CD4-positive, alpha-beta T cell (primary cell): ENCODE measurements at regions not wholly inside any gene's neighbourhood (a gene's known extent, or its start where the extent isn't known, plus 50 kb on each side); places are given as distances from the start of the nearest gene placed in this dataset.

Source experiments
- ATAC-seq: fragments of 200-7000 bp; cut with Tn5 transposase; one replicate; pipeline ENCODE4 v1.10.0; 2022; ENCODE audit warnings: mild to moderate bottlenecking; ENCODE audit not compliant: poor library complexity
- CTCF ChIA-PET: fragments of 350-600 bp; sonication (Branson Sonifier 250); formaldehyde crosslinking; loops from one replicate; lab custom pipeline; 2021; ENCODE audit warnings: antibody characterized with exemption, inconsistent platforms; lab: Charles Lee
- POLR2A ChIA-PET: fragments of 350-600 bp; sonication (Branson Sonifier 250); formaldehyde crosslinking; loops from one replicate; lab custom pipeline; 2021; ENCODE audit warnings: antibody characterized with exemption, inconsistent platforms; lab: Charles Lee
- DNase-seq, 14 experiments: peaks; one replicate each; pipeline ENCODE4 v3.0.0-alpha.2; 2013 to 2020; ENCODE audit warnings: mixed read lengths in 2 of 14
- H3K27ac ChIP-seq, 2 donors: one replicate each; pipeline versions ENCODE4 v1.5.1 to v1.7.0; 2013; ENCODE audit warnings: low read length in 2 of 2, low read depth in 1 of 2, mild to moderate bottlenecking in 1 of 2
- H3K27me3 ChIP-seq, 2 experiments: 1 replicate in 1 of 2; 2 replicates in 1 of 2; pipeline versions ENCODE4 v1.6.1 to v1.7.0; 2013; ENCODE audit warnings: low read length in 2 of 2, control low read depth in 1 of 2, mild to moderate bottlenecking in 1 of 2, moderate library complexity in 1 of 2; ENCODE audit not compliant: insufficient read depth in 2 of 2, control insufficient read depth in 1 of 2
- H3K36me3 ChIP-seq: one replicate; pipeline ENCODE4 v1.6.1; 2013; ENCODE audit warnings: low read length, control low read depth; ENCODE audit not compliant: insufficient read depth
- H3K4me1 ChIP-seq: one replicate; pipeline ENCODE4 v1.6.1; 2013; ENCODE audit warnings: low read length, control low read depth; ENCODE audit not compliant: insufficient read depth
- H3K4me3 ChIP-seq: one replicate; pipeline ENCODE4 v1.5.1; 2013; ENCODE audit warnings: mild to moderate bottlenecking, low read length, moderate library complexity
- H3K9me3 ChIP-seq, 2 experiments: 1 replicate in 1 of 2; 2 replicates in 1 of 2; pipeline versions ENCODE4 v1.6.1 to v1.7.0; 2013; ENCODE audit warnings: low read length in 2 of 2, mild to moderate bottlenecking in 2 of 2, control low read depth in 1 of 2, moderate library complexity in 1 of 2; ENCODE audit not compliant: control insufficient read depth in 1 of 2, insufficient read depth in 1 of 2
- H3K27ac Mint-ChIP-seq: one replicate; pipeline ENCODE4 v1.8.0; 2020; ENCODE audit warnings: mixed read lengths
- H3K27me3 Mint-ChIP-seq: one replicate; pipeline ENCODE4 v1.8.0; 2021; ENCODE audit warnings: mixed read lengths
- H3K36me3 Mint-ChIP-seq: one replicate; pipeline ENCODE4 v1.8.0; 2021; ENCODE audit warnings: low read depth, mixed read lengths
- H3K4me1 Mint-ChIP-seq: one replicate; pipeline ENCODE4 v1.8.0; 2021; ENCODE audit warnings: low read depth, mixed read lengths
- H3K4me3 Mint-ChIP-seq: one replicate; pipeline ENCODE4 v1.8.0; 2020; ENCODE audit warnings: mild to moderate bottlenecking, mixed read lengths
- H3K9me3 Mint-ChIP-seq: one replicate; pipeline ENCODE4 v1.8.0; 2020; ENCODE audit warnings: mixed read lengths
- CTCF ChIP-seq: fragments of 200-600 bp; IDR thresholded peaks from one replicate; pipeline ENCODE4 v1.8.0; 2022; ENCODE audit warnings: antibody characterized with exemption, mild to moderate bottlenecking
- intact Hi-C, 2 experiments: fragments of 100-400 bp; cut with DNase I in 1 of 2; cut with micrococcal nuclease in 1 of 2; formaldehyde crosslinking; loops; one replicate each; pipeline versions ENCODE4 v1.15.1 to v1.9.0; 2023 to 2025; cut with DNase I, micrococcal nuclease

DNA sequence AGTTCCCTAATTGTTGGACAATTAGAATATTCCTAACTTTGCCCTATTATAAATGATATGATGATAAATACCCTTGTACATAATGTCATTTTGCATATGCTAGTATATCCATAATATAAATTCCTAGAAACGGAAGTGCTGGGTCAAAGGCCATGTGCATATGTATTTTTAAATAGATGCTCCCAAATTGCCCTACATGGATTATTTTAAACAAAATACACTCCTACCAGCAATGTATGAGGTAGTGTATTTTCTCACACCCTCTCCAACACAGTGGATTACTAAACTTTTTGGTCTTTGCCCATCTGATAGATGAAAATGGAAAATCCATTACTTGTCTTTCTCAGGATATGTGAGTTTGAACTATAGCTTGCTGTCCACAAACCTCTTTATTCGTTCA lies 385.1 kb upstream of the JARID2 start:
- Histone ChIP-seq H3K27ac (no peak overlapping the region), H3K9me3 (no peaks in the 10 kb centered on the region), H3K4me3 (no peak overlapping the region), H3K27me3 (no peaks in the 10 kb centered on the region), H3K36me3 (no peaks in the 10 kb centered on the region), H3K4me1 (peaks cover 17% of the 10 kb centered on the region)
- H3K4me3 Mint-ChIP-seq = no peak overlapping the region
- ChIA-PET POLR2A (no interaction called here), CTCF (no interaction called here)
- H3K27ac Mint-ChIP-seq = no peak overlapping the region
- H3K36me3 Mint-ChIP-seq = no peaks in the 10 kb centered on the region
- intact Hi-C loops = no loop called here
- no peak for DNase-seq
- H3K27me3 Mint-ChIP-seq = no peaks in the 10 kb centered on the region
- no peak for ATAC-seq
- no peaks in the 10 kb centered on the region for H3K9me3 Mint-ChIP-seq
- TF ChIP-seq CTCF = no peak
- peaks cover 20% of the 10 kb centered on the region for H3K4me1 Mint-ChIP-seq

GRCh38 chr6:14861491-14861943 lies 384.4 kb upstream of the JARID2 start:
- H3K4me1 ChIP-seq = peaks cover 20% of the 10 kb centered on the region
- no peaks in the 10 kb centered on the region for H3K36me3 Mint-ChIP-seq
- H3K4me1 Mint-ChIP-seq = peaks cover 22% of the 10 kb centered on the region
- no peak overlapping the region for H3K27ac Mint-ChIP-seq
- ChIA-PET CTCF (no interaction called here), POLR2A (no interaction called here)
- H3K27me3 ChIP-seq = no peaks in the 10 kb centered on the region
- H3K36me3 ChIP-seq = no peaks in the 10 kb centered on the region
- no peaks in the 10 kb centered on the region for H3K9me3 Mint-ChIP-seq
- H3K27me3 Mint-ChIP-seq = no peaks in the 10 kb centered on the region
- DNase-seq = peak in 1 of 14 experiments; percentile 27
- intact Hi-C loops = no loop called here
- no peak overlapping the region for H3K4me3 Mint-ChIP-seq
- H3K4me3 ChIP-seq = no peak overlapping the region
- no peak overlapping the region for H3K27ac ChIP-seq
- no peak for ATAC-seq
- TF ChIP-seq CTCF = no peak
- no peaks in the 10 kb centered on the region for H3K9me3 ChIP-seq

DNA sequence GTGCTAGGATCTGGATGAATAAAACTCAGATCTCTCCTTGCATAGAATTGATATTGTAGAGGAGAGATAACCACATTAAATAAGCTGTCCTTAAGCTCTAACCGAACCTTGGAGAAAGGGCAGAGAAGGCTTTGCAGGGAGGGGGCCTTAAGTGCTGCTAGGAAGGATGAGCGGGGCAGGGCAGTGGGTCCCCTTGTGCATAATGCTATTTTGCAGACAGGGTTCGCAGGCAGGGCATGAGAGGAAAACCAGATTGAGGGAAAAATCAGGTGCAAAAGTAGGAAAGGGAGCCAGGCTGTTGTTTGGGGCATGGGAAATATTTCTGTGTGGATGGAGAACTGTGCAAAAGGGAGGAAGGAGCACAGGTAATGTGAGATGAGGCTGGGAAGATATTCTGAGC lies 383.0 kb upstream of the JARID2 start:
- no peak for DNase-seq
- Histone ChIP-seq H3K27me3 (no peaks in the 10 kb centered on the region), H3K4me1 (peaks cover 7% of the 10 kb centered on the region), H3K36me3 (no peaks in the 10 kb centered on the region), H3K4me3 (no peak overlapping the region), H3K27ac (no peak overlapping the region), H3K9me3 (no peaks in the 10 kb centered on the region)
- no peaks in the 10 kb centered on the region for H3K36me3 Mint-ChIP-seq
- no peaks in the 10 kb centered on the region for H3K9me3 Mint-ChIP-seq
- ChIA-PET POLR2A (no interaction called here), CTCF (no interaction called here)
- TF ChIP-seq CTCF = no peak
- intact Hi-C loops = no loop called here
- no peak overlapping the region for H3K27ac Mint-ChIP-seq
- ATAC-seq = no peak
- H3K4me3 Mint-ChIP-seq = no peak overlapping the region
- peaks cover 11% of the 10 kb centered on the region for H3K4me1 Mint-ChIP-seq
- H3K27me3 Mint-ChIP-seq = no peaks in the 10 kb centered on the region
